Activated T-cell treated with anti-CD3 and anti-CD28 coated beads, Interleukin-2, amount 50 U/mL, for 48 hours (primary cell): ENCODE measurements at regions not wholly inside any gene's neighbourhood (a gene's known extent, or its start where the extent isn't known, plus 50 kb on each side); places are given as distances from the start of the nearest gene placed in this dataset.
A peak's percentile ranks its signal among the peaks of the same experiment; 100 is the strongest.

Source experiments
- DNase-seq, 2 experiments: peaks; one replicate each; pipeline ENCODE4 v3.0.0-alpha.2; 2020

DNA sequence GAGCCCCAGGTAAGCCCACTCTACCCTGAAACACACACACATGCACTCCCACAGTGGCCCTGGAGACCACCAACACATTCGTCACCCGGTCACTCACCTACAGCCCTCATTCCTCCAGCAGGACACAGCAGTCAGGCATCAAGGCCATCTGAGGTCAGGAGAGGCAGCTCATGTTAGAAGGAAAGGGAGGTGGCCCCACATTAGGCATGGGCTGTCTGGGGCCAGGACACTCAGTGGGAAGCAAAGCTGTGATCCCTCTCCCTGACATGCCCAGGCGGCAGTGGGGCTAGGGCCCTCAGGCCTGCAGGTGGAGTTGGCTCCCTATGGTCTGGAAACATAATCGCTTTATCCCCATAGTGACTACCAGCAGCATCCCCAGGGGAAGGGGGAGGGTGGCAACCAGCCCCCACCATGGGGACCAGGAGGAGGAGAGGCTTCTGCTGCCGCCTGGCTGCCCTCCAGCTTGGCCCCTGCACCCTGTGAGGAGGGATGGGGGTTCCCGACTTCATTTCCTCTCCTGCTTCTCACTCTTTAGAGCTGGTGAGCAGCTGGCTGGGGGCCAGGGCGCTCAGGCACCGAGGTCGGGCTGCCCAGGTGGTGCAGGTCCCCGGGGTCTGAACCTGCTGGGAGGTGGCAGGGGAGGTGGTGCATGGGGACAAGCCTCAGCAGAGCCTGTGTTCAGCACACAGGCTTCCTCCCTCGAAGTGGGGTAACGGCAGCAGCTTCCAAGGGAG lies 76.6 kb upstream of the CST7 start:
- DNase-seq, result no peak

DNA sequence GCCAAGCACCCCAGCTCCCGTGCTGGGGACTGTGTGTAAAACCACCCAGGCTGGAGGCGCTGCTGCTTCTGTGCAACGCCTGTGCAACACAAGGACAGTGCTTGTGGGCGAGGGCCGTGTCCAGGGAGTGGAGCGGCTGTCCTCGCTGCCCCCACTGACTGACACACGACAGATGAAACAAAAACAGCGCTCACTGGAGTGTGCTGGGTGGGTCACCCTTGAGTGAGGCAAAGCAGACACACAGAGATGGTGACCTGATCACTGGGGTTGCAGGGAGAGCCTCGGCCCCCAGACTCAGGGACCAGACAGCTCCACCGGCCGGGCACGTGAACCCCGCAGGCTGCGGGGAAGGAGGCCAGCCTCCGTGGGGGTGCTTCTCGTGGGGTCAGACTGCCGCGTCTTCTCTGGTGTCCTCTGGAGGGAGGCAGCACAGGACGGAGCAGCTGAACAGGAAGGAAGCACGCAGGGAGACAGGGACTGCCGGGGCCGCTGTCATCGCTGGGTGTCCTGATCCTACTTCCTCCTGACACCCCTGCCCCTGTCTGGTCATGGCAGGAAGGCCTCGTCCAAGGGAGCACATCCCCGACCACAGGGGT lies 75.9 kb upstream of the CST7 start:
- DNase-seq, result no peak

DNA sequence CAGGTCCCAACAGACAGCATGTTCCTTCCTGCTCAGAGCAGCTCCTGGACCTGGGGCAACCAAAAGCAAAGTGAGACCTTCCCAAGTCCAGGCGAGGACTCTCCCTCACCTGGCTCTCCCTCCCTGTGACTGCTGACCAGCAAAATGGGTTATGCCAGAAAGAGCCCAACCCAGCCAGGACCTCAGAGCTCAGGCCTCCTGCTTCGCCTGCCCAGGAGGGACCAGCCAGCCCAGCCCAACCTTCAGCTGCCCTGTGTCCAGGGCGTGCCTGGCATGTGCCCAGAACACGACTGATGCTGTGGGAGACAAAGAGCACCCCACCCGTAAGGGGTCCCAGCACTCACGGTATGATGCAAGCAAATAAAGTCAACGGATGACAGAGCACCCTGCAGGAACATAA lies 74.0 kb upstream of the CST7 start:
- no peak for DNase-seq

DNA sequence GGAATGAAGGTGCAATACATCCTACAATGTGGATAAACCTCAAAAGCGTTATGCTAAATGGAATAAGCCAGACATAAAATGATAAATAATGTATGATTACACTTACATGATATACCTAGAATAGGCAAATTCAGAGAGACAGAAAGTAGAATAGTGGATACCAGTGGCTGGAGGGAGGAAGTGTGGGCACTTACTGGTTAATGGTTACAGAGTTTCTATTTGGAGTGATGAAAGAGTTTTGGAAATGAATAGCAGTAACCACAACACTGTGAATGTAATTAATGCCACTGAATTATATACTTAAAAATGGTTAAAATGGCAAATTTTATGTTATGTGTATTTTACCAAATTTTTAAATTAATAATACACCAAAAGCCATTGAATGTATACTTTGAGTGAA lies 71.4 kb upstream of the CST7 start:
- DNase-seq, result no peak

DNA sequence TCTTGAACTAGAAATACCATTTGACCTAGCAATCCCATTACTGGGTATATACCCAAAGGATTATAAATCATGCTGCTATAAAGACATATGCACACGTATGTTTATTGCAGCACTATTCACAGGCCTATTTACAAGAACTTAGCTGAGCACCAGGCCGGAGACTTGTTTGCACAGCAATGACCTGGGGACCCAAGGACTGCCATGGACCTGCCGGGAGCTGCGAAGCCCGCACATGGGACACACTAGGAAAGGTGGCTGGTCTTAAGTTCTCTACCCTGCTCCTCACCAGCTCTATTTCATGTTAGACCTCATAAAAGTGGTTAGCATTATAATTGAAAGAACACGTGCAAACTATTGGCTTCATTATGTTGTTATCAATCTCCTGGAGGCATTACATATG lies 70.4 kb upstream of the CST7 start:
- no peak for DNase-seq

DNA sequence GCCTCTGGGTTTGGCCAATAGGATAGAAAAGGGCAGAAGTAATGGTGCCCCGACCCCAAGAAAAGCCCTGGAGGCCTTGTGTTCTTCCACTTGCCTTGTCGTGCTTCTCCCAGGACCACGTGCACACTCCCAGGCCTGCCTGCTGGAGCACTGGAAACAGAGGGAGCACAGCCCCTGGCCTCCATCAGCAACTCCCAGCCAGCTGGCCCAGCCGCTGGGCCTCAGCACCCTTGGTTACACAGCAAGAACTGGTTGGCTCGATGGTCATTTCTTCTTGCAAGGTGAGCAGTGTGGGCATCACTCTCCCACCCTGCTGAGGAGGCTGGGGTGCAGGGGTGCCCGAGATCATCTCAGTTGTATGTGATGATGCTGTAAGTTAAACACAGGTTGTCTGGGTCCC lies 69.2 kb upstream of the CST7 start:
- peak in 1 of 2 experiments; percentile 3 for DNase-seq

DNA sequence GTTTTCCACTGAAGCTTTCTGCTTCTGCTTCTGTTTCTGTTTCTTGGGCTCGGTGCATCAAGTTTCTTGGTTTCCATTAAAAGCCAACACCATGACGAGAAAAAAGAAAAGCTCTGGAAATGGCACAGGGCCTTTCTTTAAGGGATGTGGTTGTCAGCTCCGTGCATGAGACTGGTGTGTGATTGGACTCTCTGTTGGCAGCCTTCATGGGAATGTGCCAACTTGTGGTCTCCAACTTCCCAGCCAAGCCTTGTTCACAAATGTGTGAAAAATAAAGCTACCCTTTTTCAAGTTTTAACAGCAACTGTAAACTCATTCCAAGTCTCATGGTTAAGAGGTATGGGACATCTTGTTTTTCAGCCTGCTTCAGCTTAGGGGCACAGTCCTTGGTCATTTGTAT lies 68.7 kb upstream of the CST7 start:
- no peak for DNase-seq

DNA sequence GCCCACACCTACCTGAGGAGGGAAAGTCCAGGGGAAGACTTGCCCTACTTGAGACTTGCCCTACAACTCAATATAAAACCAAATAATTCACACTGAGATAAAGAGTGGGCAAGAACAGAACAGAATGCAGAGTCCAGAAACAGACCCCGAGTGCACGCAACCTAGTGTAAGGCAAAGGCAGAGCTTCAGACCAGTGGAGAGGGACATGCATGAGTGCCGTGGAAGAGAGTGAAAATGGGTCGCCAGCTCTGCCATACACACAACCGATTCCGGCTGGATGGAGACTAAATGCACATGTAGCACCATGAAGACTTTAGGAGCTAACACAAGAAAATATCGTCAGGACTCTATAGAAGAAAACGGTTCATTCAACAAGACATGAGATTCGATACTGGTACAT lies 58.8 kb upstream of the CST7 start:
- DNase-seq, result no peak

DNA sequence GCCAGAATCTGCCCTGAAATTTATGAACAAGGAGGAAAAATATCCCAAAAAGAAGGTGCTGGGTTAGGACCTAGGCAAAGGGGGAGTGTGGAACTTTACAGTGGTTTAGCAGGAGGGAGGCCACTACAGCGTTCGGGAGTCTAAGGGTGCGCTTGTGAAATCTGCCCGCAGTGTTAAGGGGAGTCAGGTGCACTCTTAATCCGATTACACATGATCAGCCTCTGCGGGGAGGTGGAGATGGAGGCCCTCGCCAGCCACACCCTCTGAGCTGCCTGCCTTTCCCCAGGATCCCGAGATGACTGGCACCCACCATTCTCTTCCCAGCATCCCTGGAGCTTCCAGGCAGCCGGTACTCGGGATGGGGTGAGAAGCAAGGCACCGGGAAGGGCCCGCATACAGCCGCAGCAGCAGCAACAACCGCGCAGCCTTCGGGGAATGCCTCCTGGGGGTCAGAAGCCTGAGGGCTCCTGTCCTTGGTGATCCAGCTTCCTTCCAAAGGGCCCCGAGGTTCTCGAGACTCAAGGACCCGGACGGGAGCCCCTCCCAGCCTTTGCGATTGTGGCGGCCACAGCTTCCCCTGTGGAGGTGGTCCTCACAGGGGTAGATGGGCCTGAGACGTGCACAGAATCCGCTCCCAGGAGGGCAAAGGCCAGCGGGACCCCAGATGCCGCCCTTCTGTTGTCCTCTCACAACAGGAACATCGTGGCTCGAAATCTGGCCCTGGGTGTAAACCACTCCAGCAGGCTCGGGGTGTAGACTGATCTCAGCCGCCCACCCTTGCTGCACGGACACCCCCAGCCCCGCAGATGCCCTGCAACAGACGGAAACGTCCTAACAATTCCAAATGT lies 57.3 kb upstream of the CST7 start:
- DNase-seq, result no peak

DNA sequence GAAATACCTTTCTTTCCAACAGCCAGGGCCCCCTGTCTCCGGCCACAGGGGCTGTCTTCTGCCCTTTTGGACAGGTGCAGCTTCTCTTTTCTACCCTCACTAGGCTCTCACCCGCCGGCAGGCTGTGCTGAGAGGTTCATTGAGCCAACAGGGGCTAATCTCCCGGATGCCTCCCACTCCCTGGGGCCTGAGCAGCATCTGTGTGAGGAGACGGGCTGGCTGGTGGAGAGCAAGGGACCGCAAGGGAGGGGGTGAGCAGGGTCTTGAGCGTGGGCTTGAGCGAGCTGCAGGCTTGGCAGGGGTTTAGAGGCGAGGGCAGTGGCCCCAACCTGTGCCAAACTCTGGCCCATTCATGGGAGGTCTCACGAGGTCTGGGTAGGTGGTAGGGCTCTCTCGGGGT lies 56.5 kb upstream of the CST7 start:
- DNase-seq, result no peak

DNA sequence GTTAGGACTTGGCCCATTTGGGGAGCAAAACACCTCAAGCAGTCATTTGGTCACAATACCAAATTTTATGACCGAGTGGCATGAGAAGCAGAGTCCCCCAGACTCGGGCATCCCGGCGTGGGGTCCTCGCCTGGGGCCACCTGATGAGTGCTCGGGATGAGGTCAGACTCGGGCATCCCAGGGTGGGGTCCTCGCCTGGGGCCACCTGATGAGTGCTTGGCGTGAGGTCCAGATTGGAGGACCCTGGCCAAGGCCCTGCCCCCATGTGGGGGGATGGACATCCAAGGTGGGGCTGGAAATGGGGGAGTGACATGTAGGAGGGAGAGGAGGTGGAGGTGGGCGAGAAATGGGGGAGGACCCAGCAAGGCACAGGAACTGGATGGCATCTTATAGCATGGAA lies 56.1 kb upstream of the CST7 start:
- DNase-seq, result no peak

DNA sequence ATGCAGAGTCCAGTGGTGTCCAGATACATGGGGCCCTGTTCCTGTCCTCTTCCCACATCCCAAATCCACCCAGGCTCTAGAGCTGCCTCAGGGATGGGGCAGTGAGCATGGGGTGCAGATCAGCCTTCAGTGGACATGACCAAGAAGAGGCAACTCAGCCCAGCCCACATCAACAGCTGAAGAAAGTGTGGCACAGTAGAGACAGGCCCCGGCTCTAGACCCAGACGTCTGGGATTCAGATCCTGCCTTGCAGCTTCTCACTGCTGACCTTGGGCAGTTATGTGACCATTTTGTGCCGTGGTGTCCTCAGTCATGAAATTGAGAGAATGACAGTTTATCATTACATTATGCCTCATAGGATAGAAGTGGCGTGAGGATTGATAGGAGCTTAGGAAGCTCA lies 54.6 kb upstream of the CST7 start:
- no peak for DNase-seq

DNA sequence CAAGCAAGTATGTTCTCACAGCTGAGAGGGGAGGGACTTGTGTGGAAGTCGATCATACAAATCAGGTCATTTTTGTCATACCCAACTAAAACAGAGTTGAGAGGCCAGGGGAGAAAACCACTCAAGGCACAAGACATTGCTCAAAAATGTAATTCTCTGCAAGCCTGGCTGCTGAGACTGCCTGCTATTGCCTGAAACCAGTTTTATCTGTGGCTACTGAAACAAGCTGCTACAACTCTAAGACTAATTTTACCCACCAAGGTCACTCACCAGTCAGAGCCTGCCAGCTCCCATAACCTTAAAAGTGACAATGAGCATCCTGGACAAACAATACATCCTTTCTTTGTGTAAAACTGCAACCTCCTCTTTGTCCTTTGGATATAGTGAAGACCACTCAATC lies 54.1 kb upstream of the CST7 start:
- no peak for DNase-seq

DNA sequence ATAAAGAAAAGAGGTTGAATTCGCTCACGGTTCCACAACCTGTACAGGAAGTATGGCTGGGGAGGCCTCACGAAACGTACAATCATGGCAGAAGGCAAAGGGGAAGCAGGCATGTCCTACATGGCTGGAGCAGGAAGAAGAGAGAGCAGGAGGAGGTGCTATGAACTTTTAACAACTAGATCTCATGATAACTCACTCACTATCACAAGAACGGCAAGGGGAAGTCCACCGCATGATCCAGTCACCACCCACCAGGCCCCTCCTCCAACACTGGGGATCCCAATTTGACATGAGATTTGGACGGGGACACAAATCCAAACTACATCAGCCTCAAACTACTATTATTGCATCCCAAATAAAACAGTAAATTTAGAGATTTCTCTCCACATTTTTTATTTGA lies 53.6 kb upstream of the CST7 start:
- peak in 1 of 2 experiments; percentile 1 for DNase-seq

DNA sequence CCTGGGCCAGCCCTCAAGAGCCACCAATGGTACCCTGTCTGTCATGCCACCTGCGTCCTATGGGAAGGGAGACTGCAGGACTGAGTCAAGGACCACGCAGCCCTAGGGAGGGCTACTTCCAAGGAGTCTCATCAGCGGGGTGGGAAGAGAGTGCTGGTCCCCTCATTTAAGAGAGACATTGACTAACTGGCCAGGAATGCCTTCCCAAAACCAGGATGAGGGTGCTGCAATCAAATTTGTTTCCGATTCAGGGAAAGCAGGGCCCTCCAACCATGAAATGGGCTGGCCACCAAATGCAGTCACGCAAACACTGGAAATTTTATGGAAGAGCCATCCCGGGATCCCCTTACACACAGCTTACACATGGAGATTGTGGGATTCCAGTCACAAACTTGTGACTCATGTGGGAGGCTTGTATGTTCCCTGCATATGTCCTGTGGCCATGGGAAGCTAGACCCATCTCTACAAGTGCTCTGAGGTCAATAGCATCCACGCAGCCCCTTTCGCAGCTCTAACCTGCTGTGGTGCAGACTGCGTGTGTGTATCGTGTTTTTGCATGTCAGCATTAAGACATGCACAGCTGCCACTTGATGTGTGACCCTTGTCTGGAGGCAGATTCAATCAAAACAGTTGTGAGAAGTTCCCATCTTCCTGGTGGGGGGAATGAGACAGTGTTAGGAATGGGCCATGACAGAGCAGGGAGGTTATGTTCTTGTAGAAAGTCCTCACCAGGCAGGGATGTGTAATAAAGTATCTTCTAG lies 53.0 kb upstream of the CST7 start:
- peak in 1 of 2 experiments; percentile 1 for DNase-seq

DNA sequence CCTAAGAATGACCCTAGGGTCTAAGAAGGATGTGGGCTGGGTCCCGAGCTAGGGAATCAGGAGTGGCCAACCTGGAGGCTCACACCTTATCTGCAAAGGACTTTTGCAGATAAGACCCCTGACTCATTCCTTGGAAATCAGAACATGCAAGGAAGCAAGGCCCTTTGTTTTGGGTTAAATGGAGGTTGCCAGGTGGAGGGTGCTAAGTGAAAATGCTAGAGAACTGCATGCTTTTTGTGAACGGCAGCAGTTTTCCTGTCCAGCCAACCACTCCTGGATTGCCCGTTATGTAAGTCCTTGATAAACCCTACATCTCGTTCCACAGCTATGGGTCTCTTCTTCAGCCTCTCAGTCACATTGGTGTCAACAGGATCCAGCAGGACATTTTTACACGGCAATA lies 52.1 kb upstream of the CST7 start:
- peak in 1 of 2 experiments; percentile 4 for DNase-seq

DNA sequence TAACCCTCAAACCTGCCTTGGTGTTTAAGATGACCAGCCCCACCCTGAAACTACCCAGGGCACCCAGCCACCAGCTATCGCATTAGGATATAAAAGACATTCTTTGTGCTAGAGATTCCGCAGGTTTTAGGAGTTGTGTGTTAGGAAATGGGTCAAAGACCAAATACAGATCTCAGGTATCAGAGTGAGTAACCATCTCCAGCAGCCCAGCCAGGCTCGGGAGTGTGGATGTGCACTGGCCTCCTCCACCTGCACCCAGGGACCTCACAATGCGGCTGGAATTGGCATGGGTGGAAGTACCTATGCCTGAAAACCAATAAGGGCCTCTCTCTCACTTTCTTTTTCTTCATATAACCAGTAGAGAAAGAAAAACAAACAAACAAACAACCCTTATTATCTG lies 51.1 kb upstream of the CST7 start:
- no peak for DNase-seq

DNA sequence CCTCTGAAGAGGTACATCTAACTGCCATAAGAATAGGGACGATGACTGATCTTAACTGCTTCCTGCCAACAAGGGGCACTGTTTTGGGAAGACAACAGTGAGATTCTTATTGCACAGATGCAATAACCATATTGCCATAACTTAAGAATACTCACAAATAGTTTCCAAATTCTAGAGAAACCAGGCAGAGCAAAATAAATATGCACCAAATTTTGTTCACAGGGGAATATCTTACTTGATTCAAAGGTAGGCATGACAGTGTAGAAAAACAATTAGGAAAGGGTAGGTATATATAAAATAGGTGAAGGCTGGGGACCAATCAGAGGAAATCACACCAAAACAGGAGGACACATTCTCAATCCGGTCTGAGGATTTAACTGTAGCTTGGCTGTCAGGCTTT lies 49.9 kb upstream of the CST7 start:
- DNase-seq, result no peak
